ENCODE measurements at regions not wholly inside any gene's neighbourhood (a gene's known extent, or its start where the extent isn't known, plus 50 kb on each side); places are given as distances from the start of the nearest gene placed in this dataset.
A peak's percentile ranks its signal among the peaks of the same experiment; 100 is the strongest.

GRCh38 chr11:13062115-13062514 lies 53.0 kb downstream of the RASSF10 start:
- no peak for TF ChIP-seq Cebpa-rat (IDR thresholded peaks at IDR 0.05)
- Histone ChIP-seq H3K27ac (no peak overlapping the region), H3K27me3 (no peaks in the 10 kb centered on the region), H3K4me3 (no peak overlapping the region), H3K36me3 (no peaks in the 10 kb centered on the region), H3K4me1 (peaks cover 7% of the 10 kb centered on the region), H3K4me2 (no peak overlapping the region), H4K20me1 (no peaks in the 10 kb centered on the region), H3K9ac (no peak overlapping the region), H3K9me3 (no peaks in the 10 kb centered on the region; the same call in 1 of the 2 replicates)

GRCh38 chr11:13064593-13064992 lies 55.5 kb downstream of the RASSF10 start:
- H3K9ac ChIP-seq: no peak overlapping the region
- no peak overlapping the region for H3K4me2 ChIP-seq
- no peaks in the 10 kb centered on the region for H3K36me3 ChIP-seq
- no peak for TF ChIP-seq Cebpa-rat (IDR thresholded peaks at IDR 0.05)
- H4K20me1 ChIP-seq: no peaks in the 10 kb centered on the region
- H3K27ac ChIP-seq: no peak overlapping the region
- H3K9me3 ChIP-seq: no peaks in the 10 kb centered on the region; the same call in 1 of the 2 replicates
- H3K4me3 ChIP-seq: no peak overlapping the region
- H3K27me3 ChIP-seq: no peaks in the 10 kb centered on the region
- H3K4me1 ChIP-seq: peaks cover 7% of the 10 kb centered on the region

- Histone ChIP-seq H3K27me3 (no peaks in the 10 kb centered on the region), H3K4me3 (no peak overlapping the region), H3K9me3 (no peaks in the 10 kb centered on the region; the same call in 1 of the 2 replicates), H3K4me1 (peaks cover 7% of the 10 kb centered on the region), H3K27ac (no peak overlapping the region), H3K4me2 (no peak overlapping the region), H4K20me1 (no peaks in the 10 kb centered on the region), H3K36me3 (no peaks in the 10 kb centered on the region), H3K9ac (no peak overlapping the region)
- no peak for TF ChIP-seq Cebpa-rat (IDR thresholded peaks at IDR 0.05)
Observed at GRCh38 chr11:13065200-13065787, 56.2 kb downstream of the RASSF10 start.

GRCh38 chr11:13068211-13068610 lies 59.1 kb downstream of the RASSF10 start:
- Histone ChIP-seq H4K20me1 (no peaks in the 10 kb centered on the region), H3K27me3 (no peaks in the 10 kb centered on the region), H3K9ac (no peak overlapping the region), H3K4me3 (no peak overlapping the region), H3K4me1 (peaks cover 7% of the 10 kb centered on the region), H3K9me3 (no peaks in the 10 kb centered on the region), H3K36me3 (no peaks in the 10 kb centered on the region), H3K27ac (no peak overlapping the region), H3K4me2 (no peak overlapping the region)
- TF ChIP-seq Cebpa-rat (IDR thresholded peaks at IDR 0.05): no peak

- no peak overlapping the region for H3K9ac ChIP-seq
- H3K36me3 ChIP-seq: no peaks in the 10 kb centered on the region
- no peak overlapping the region for H3K27ac ChIP-seq
- H4K20me1 ChIP-seq: no peaks in the 10 kb centered on the region
- H3K4me3 ChIP-seq: no peak overlapping the region
- H3K27me3 ChIP-seq: no peaks in the 10 kb centered on the region
- no peaks in the 10 kb centered on the region for H3K9me3 ChIP-seq
- H3K4me2 ChIP-seq: no peak overlapping the region
- no peak for TF ChIP-seq Cebpa-rat (IDR thresholded peaks at IDR 0.05)
- peaks cover 6% of the 10 kb centered on the region; the same call in 1 of the 2 replicates for H3K4me1 ChIP-seq
Observed at GRCh38 chr11:13073119-13073981, 64.2 kb downstream of the RASSF10 start.

GRCh38 chr11:13074714-13075464 lies 65.8 kb downstream of the RASSF10 start:
- Histone ChIP-seq H3K36me3 (no peaks in the 10 kb centered on the region), H3K4me2 (no peak overlapping the region), H3K27me3 (no peaks in the 10 kb centered on the region), H3K9me3 (no peaks in the 10 kb centered on the region), H3K4me3 (no peak overlapping the region), H3K4me1 (peaks cover 6% of the 10 kb centered on the region; the same call in 1 of the 2 replicates), H3K27ac (no peak overlapping the region), H3K9ac (no peak overlapping the region), H4K20me1 (no peaks in the 10 kb centered on the region)
- TF ChIP-seq Cebpa-rat (IDR thresholded peaks at IDR 0.05): no peak

- no peak overlapping the region for H3K9ac ChIP-seq
- H3K9me3 ChIP-seq: no peaks in the 10 kb centered on the region
- no peaks in the 10 kb centered on the region for H3K36me3 ChIP-seq
- H3K4me3 ChIP-seq: no peak overlapping the region
- H3K27me3 ChIP-seq: no peaks in the 10 kb centered on the region
- no peak for TF ChIP-seq Cebpa-rat (IDR thresholded peaks at IDR 0.05)
- no peak overlapping the region for H3K27ac ChIP-seq
- no peak overlapping the region for H3K4me2 ChIP-seq
- no peaks in the 10 kb centered on the region for H4K20me1 ChIP-seq
- peaks cover 15% of the 10 kb centered on the region for H3K4me1 ChIP-seq
Observed at GRCh38 chr11:13076961-13077360, 67.8 kb downstream of the RASSF10 start.

GRCh38 chr11:13080861-13081260 lies 71.7 kb downstream of the RASSF10 start:
- Histone ChIP-seq H3K36me3 (no peaks in the 10 kb centered on the region), H3K9ac (no peak overlapping the region), H4K20me1 (no peaks in the 10 kb centered on the region), H3K27ac (no peak overlapping the region), H3K4me1 (peaks cover 15% of the 10 kb centered on the region), H3K27me3 (no peaks in the 10 kb centered on the region), H3K4me2 (peak overlapping the region; percentile 24), H3K4me3 (no peak overlapping the region), H3K9me3 (no peaks in the 10 kb centered on the region)
- TF ChIP-seq Cebpa-rat (IDR thresholded peaks at IDR 0.05): no peak

GRCh38 chr11:13082588-13082987 lies 73.5 kb downstream of the RASSF10 start:
- Histone ChIP-seq H3K4me2 (no peak overlapping the region), H3K27ac (no peak overlapping the region)
- no peak for TF ChIP-seq Cebpa-rat (IDR thresholded peaks at IDR 0.05)

More at GRCh38 chr11:13082588-13082987, 73.5 kb downstream of the RASSF10 start:
- no peaks in the 10 kb centered on the region for H3K9me3 ChIP-seq
- H3K4me3 ChIP-seq: no peak overlapping the region
- peaks cover 15% of the 10 kb centered on the region for H3K4me1 ChIP-seq
- H4K20me1 ChIP-seq: no peaks in the 10 kb centered on the region
- H3K9ac ChIP-seq: no peak overlapping the region
- H3K27me3 ChIP-seq: no peaks in the 10 kb centered on the region
- H3K36me3 ChIP-seq: no peaks in the 10 kb centered on the region
